AG04449 (cell line): ENCODE measurements at regions not wholly inside any gene's neighbourhood (a gene's known extent, or its start where the extent isn't known, plus 50 kb on each side); places are given as distances from the start of the nearest gene placed in this dataset.

Source experiments
- CTCF ChIA-PET: fragments of 350-600 bp; formaldehyde crosslinking; extraction: SDS; loops from one replicate; lab custom pipeline; 2021; ENCODE audit warnings: antibody characterized with exemption; lab: Yijun Ruan, JAX
- POLR2A ChIA-PET: fragments of 400-600, 350-600 bp; formaldehyde crosslinking; extraction: SDS; loops from one replicate; lab custom pipeline; 2020; ENCODE audit warnings: antibody characterized with exemption, inconsistent platforms; lab: Yijun Ruan, JAX
- DNase-seq: peaks from one replicate; pipeline ENCODE4 v3.0.0-alpha.2; 2010; ENCODE audit warnings: low read depth, low spot score
- H3K4me3 ChIP-seq: 2 replicates; pipeline ENCODE4 v1.5.1; 2011; ENCODE audit warnings: low read depth, mild to moderate bottlenecking, control low read depth, low read length
- TF ChIP-seq, protein P1 (sequence below): IDR thresholded peaks from one replicate; pipeline ENCODE4 v1.5.1; 2011; ENCODE audit warnings: mild to moderate bottlenecking, moderate library complexity, low read length, control low read depth, inconsistent platforms; ENCODE audit not compliant: insufficient read depth; ENCODE audit errors: missing control alignments

GRCh38 chr2:142586693-142587580 is 290.5 kb upstream of the KYNU start:
- TF ChIP-seq, protein P1, sequence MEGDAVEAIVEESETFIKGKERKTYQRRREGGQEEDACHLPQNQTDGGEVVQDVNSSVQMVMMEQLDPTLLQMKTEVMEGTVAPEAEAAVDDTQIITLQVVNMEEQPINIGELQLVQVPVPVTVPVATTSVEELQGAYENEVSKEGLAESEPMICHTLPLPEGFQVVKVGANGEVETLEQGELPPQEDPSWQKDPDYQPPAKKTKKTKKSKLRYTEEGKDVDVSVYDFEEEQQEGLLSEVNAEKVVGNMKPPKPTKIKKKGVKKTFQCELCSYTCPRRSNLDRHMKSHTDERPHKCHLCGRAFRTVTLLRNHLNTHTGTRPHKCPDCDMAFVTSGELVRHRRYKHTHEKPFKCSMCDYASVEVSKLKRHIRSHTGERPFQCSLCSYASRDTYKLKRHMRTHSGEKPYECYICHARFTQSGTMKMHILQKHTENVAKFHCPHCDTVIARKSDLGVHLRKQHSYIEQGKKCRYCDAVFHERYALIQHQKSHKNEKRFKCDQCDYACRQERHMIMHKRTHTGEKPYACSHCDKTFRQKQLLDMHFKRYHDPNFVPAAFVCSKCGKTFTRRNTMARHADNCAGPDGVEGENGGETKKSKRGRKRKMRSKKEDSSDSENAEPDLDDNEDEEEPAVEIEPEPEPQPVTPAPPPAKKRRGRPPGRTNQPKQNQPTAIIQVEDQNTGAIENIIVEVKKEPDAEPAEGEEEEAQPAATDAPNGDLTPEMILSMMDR = no peak
- ChIA-PET POLR2A (no interaction called here), CTCF (no interaction called here)
- DNase-seq = no peak
- no peak overlapping the region for H3K4me3 ChIP-seq

DNA sequence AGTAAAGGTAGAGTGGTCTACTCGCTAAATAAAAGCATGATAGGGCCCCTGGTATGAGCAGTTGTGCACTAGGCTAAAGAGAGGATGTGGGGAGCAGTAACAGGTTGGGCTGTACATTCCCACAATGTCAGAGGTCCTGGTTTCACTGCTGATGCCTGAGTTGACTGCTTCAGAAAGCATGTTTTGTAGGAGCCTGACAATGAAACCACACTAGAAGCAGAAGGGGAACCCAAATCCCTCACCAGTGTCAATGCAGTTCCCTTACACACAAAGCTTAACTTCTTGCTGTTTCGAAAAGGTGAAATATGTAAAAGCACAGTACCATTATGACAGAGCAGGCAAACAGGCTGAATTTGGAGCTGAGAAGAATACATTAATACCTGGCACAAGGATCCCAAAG is 291.7 kb upstream of the KYNU start:
- TF ChIP-seq, protein P1 = no peak
- H3K4me3 ChIP-seq = no peak overlapping the region
- ChIA-PET POLR2A (no interaction called here), CTCF (no interaction called here)
- no peak for DNase-seq

GRCh38 chr2:142582317-142582716 is 295.1 kb upstream of the KYNU start:
- CTCF ChIA-PET = no interaction called here
- POLR2A ChIA-PET = no interaction called here
- no peak overlapping the region for H3K4me3 ChIP-seq
- TF ChIP-seq, protein P1 = no peak
- no peak for DNase-seq

DNA sequence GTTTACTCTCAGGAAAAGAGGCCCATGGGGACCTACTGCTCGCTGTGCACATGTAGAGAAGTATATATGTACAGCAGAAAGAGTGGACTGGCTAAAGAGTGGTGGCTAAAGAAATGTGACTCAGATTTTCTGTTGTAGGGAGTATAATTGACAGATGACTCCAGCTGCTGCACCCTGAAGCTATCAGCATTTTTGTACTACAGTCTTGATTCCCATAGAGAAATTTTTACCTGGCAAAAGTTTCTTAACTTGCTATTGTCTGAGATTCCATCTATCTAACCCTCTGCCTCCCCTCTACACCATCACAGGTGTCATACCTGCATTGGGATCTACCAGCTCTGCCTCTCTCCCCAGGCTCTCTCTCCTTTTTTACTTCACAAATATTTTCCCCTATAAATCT is 296.0 kb upstream of the KYNU start:
- CTCF ChIA-PET = no interaction called here
- POLR2A ChIA-PET = no interaction called here
- TF ChIP-seq, protein P1 = no peak
- no peak for DNase-seq
- no peak overlapping the region for H3K4me3 ChIP-seq

GRCh38 chr2:142580691-142581090 is 296.8 kb upstream of the KYNU start:
- H3K4me3 ChIP-seq = no peak overlapping the region
- TF ChIP-seq, protein P1 = no peak
- no peak for DNase-seq
- POLR2A ChIA-PET = no interaction called here
- CTCF ChIA-PET = no interaction called here

DNA sequence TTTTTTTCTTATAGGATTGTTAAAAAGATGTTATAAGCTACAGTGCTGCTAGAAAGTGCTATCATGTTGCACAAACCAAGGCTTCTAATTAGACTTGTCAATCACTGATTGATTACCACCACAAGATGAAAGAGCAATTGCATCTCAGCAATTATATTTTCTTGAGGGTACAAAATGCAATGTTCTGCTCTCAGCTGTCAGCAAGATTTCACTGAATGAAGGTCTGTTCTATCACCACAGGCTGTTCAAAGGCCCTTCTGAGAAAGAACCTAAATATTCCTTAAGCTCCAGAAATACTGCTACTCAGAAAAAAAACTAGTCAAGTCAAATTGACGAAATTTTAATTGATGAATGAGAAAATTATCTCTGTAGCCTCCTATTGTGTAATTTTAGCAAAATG is 301.9 kb upstream of the KYNU start:
- ChIA-PET POLR2A (no interaction called here), CTCF (no interaction called here)
- TF ChIP-seq, protein P1 = no peak
- DNase-seq = no peak
- no peak overlapping the region for H3K4me3 ChIP-seq
